ENCODE measurements at regions not wholly inside any gene's neighbourhood (a gene's known extent, or its start where the extent isn't known, plus 50 kb on each side); places are given as distances from the start of the nearest gene placed in this dataset.

DNA sequence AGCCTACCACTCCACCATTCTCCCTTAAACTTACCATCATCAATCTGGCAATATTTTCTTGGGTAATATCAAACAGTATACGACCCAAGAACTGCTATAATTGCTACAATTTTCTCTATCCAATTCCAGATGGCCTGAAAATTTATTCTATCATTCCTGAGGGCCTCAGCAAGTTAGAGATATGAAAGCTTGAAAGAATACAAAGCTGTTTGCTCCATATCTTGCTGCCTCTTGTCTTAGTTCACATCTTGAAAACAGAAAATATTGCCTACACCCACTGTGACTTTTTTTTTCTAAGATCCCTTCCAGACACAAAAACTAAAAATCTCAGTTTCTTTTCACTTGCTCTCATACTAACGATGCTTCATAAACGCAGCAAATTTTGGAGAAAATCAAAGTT lies 898.9 kb downstream of the OTOL1 start:
- TF ChIP-seq, protein P1, sequence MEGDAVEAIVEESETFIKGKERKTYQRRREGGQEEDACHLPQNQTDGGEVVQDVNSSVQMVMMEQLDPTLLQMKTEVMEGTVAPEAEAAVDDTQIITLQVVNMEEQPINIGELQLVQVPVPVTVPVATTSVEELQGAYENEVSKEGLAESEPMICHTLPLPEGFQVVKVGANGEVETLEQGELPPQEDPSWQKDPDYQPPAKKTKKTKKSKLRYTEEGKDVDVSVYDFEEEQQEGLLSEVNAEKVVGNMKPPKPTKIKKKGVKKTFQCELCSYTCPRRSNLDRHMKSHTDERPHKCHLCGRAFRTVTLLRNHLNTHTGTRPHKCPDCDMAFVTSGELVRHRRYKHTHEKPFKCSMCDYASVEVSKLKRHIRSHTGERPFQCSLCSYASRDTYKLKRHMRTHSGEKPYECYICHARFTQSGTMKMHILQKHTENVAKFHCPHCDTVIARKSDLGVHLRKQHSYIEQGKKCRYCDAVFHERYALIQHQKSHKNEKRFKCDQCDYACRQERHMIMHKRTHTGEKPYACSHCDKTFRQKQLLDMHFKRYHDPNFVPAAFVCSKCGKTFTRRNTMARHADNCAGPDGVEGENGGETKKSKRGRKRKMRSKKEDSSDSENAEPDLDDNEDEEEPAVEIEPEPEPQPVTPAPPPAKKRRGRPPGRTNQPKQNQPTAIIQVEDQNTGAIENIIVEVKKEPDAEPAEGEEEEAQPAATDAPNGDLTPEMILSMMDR (conservative IDR thresholded peaks at IDR 0.05 in 1 of 2, IDR thresholded peaks at IDR 0.05 in 1 of 2; ENCODE audit: low read depth in 1 of 2, low read length in 2 of 2) = no peak
- no peak for TF ChIP-seq EZH2 (IDR thresholded peaks at IDR 0.05; ENCODE audit: low read length, missing control alignments)
